HG03342 (cell line): ENCODE measurements at regions not wholly inside any gene's neighbourhood (a gene's known extent, or its start where the extent isn't known, plus 50 kb on each side); places are given as distances from the start of the nearest gene placed in this dataset.
A peak's percentile ranks its signal among the peaks of the same experiment; 100 is the strongest.

Source experiments
- ATAC-seq: cut with Tn5 transposase; IDR thresholded peaks from one replicate; pipeline ENCODE4 v1.9.1; 2021; ENCODE audit warnings: mild to moderate bottlenecking, moderate library complexity; ENCODE audit not compliant: unreplicated experiment

- ATAC-seq = no peak
Observed at GRCh38 chr5:40080191-40080590, 599.5 kb upstream of the PTGER4 start.

- ATAC-seq = no peak
Observed at GRCh38 chr5:40078898-40079575, 600.7 kb upstream of the PTGER4 start.

- ATAC-seq = no peak
Observed at GRCh38 chr5:40074826-40075225, 604.9 kb upstream of the PTGER4 start.

GRCh38 chr5:40073927-40074326 is 605.8 kb upstream of the PTGER4 start:
- no peak for ATAC-seq

DNA sequence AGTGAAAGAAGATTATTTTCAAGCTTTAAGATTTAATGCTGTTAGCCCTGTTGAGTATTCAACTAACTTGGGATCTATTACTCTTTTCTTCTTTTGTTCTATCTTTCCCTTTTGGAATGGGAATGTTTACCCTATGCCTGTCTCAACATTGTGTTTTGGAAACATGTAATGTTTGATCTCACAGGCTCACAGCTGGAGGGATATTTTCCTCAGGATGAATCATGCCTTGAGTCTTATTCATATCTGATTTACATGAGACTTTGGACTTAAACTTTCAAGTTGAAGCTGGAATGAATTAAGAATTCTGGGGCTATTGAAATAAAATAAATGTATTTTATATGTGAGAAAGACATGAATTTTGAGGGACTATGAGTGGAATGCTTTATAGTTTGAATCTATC is 607.8 kb upstream of the PTGER4 start:
- ATAC-seq = no peak

DNA sequence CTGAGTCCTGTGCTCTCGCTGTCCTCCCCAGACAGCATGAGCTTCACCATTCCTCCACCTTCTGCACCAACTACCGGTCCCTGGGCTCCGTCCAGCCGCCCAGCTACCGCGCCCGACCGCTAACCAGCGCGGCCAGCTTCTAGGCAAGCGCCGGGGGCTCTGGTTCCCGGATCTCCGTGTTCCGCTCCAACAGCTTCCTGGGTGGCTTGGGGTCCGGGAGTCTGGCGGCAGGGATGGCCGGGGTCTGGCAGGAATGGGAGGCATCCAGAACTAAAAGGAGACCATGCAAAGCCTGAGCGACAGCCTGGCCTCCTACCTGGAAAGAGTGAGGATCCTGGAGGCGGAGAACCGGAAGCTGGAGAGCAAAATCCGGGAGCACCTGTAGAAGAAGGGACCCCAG is 613.1 kb upstream of the PTGER4 start:
- no peak for ATAC-seq

GRCh38 chr5:40052808-40053207 is 626.9 kb upstream of the PTGER4 start:
- no peak for ATAC-seq

DNA sequence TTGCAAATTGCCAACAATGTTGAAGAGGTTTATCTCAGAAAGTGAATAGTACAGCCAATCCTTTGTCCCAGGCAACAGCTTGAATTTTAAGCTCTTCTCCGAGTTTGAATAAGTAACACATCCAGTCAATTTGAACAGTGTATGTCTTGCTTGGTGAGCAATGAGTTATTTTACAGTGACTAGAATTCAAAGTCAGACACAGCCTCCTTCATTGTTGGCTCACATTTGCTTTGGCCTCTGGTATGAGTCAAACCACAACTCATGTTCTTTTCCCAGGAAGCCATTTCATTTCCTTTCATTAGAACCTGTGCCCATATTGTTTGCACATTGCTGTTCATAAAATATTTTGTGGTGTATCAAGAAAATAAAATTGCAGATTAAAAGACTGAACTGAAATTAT is 622.0 kb upstream of the DAB2 start:
- ATAC-seq = no peak

GRCh38 chr5:40045429-40045828 is 620.6 kb upstream of the DAB2 start:
- ATAC-seq = no peak

DNA sequence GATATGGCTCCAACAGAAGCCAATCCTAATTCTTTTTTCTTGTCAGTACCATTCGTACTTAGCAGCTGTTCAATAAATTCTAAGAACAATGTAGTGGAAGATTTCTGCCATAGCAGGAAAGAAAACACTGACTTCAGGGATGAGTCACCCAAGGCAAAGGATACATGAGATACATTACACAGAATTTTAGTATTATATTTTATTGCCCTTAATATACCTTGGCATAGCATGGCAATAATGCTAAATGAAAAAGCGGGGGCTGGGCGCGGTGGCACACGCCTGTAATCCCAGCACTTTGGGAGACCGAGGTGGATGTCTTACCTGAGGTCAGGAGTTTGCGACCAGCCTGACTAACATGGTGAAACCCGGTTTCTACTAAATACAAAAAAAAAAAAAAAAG is 619.1 kb upstream of the DAB2 start:
- no peak for ATAC-seq

DNA sequence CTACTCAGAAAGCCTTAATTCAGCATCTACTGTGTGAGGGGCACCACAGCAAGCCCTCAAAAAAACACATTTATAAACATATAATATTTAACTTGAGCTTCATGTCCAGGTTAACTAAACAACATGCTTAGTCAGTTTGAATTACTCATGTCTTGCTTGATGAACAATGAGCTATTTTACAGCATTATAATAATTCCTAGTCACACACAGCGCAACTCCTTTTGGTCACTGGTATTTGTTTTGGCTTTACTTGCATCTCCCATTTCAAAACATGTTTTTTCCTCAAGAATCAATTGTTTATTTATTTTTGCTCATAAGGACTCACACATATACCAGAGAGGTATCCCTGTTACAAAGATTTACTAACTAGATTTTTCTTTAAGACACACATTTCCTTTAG is 616.7 kb upstream of the DAB2 start:
- no peak for ATAC-seq

DNA sequence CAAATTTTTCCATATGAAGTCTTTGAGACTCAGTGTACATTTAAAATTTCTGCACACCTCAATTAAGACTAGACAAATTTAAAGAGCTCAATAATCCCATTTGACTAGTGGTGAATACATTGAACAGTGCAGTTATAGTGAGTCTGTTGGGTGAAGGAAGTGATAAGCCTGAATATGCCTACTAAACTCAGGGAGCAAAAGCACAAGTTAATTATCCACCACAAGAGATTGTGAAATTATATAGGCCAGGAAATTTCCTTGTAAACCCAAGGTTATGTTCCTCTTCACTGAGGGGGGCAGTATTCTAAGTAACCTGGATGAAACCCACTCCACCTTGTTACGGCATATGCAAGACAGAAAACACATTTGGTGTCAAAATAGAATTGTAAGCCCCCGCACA is 612.9 kb upstream of the DAB2 start:
- ATAC-seq = no peak

DNA sequence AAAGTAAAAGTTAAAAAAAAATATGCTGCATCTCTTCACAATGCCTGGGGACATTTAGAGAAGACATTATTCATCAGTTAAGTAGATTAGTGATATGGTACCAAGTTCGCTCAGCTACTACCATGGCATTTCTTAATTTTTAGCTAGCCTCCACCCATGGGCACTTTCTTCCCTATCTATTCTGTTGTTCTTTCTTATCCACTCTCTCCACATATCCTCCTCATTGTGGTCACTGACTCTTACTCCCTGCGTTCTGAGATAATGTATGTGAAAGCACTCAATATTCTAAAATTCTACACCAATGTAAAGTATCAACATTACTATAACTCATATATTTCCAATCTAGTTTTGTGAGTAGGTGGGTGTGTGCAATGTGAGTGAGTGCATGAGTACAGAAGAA is 609.7 kb upstream of the DAB2 start:
- ATAC-seq = no peak

- peak; percentile 89 for ATAC-seq
Observed at GRCh38 chr5:40033411-40033810, 608.6 kb upstream of the DAB2 start.

- no peak for ATAC-seq
Observed at GRCh38 chr5:40033009-40033408, 608.2 kb upstream of the DAB2 start.

GRCh38 chr5:40030661-40031060 is 605.9 kb upstream of the DAB2 start:
- ATAC-seq = no peak

GRCh38 chr5:40029711-40030495 is 605.1 kb upstream of the DAB2 start:
- ATAC-seq = no peak

- no peak for ATAC-seq
Observed at GRCh38 chr5:40027400-40027799, 602.6 kb upstream of the DAB2 start.

DNA sequence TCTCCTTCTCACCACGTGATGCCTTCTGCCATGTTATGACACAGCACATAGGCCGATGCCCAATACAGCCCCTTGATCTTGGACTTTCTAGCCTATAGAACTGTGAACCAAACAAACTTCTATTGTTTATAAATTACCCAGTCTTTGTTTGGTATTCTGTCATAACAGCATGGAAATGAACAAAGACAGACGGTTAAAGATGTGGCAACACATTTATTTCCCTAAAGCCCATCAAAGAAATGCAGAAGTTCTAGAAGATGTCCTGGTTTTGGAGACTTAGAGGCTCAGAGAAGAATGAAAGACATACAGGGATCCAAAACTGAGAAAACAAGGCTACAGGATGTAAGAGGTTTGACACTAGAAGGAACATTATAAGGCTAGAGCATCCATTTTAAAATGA is 600.8 kb upstream of the DAB2 start:
- no peak for ATAC-seq

- no peak for ATAC-seq
Observed at GRCh38 chr5:40022057-40022456, 597.3 kb upstream of the DAB2 start.

- no peak for ATAC-seq
Observed at GRCh38 chr5:40021007-40021406, 596.2 kb upstream of the DAB2 start.

DNA sequence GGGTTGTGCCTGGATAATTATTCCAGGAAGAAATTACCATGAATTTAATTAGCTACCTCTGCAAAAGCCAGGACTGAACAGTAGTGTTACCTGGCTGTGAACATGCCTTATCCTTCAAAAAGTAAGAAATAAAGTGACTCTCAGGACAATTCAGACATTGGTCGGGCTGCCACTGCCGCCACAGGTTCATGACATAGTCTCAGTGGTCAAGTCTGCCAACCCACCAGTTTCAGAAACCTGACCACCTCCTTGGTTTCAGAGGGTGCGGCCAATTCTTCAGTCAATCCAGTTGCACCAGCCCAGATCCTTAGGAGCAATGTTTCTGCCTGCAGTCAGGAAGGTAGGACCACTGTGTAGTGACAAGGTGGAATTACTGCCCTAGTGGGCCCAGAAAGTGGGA is 593.1 kb upstream of the DAB2 start:
- no peak for ATAC-seq

GRCh38 chr5:40017135-40017534 is 592.4 kb upstream of the DAB2 start:
- no peak for ATAC-seq
